ENCODE measurements at regions not wholly inside any gene's neighbourhood (a gene's known extent, or its start where the extent isn't known, plus 50 kb on each side); places are given as distances from the start of the nearest gene placed in this dataset.

- Histone ChIP-seq H3K27me3 (ENCODE audit: control insufficient read depth in 3 of 3, insufficient read depth in 3 of 3, low read depth in 1 of 3, low read length in 3 of 3) (peaks cover 0 to 3% (median 0%) of the 10 kb centered on the region in 3 experiments), H2BK12ac (ENCODE audit: low read length) (no peak overlapping the region), H3K4ac (ENCODE audit: low read length) (no peak overlapping the region), H2BK15ac (ENCODE audit: low read length) (no peak overlapping the region), H3K18ac (ENCODE audit: low read length) (no peak overlapping the region), H3K23ac (ENCODE audit: low read depth, low read length, poor library complexity) (no peak overlapping the region), H3K9ac (ENCODE audit: low read depth, low read length, poor library complexity) (no peak overlapping the region), H3K79me1 (ENCODE audit: low read depth, low read length) (no peaks in the 10 kb centered on the region), H2AK5ac (ENCODE audit: low read depth, low read length) (no peak overlapping the region), H3K36me3 (replicated peaks in 1 of 2; ENCODE audit: control insufficient read depth in 2 of 2, insufficient read depth in 2 of 2, low read length in 2 of 2) (no peaks in the 10 kb centered on the region), H3K14ac (ENCODE audit: low read length) (no peak overlapping the region), H3K4me1 (ENCODE audit: control insufficient read depth in 2 of 2, insufficient read depth in 1 of 2, low read depth in 1 of 2, low read length in 2 of 2) (no peaks in the 10 kb centered on the region), H3K9me3 (replicated peaks in 1 of 2; ENCODE audit: control insufficient read depth in 2 of 2, insufficient read depth in 1 of 2, low read depth in 1 of 2, low read length in 2 of 2) (no peaks in the 10 kb centered on the region), H2BK120ac (ENCODE audit: low read depth, low read length) (no peak overlapping the region), H4K91ac (ENCODE audit: low read depth, low read length, poor library complexity) (no peak overlapping the region), H2BK5ac (ENCODE audit: low read length) (no peak overlapping the region), H3K27ac (replicated peaks; ENCODE audit: low read length) (no peak overlapping the region), H4K8ac (ENCODE audit: low read depth, low read length) (no peak overlapping the region), H2AFZ (ENCODE audit: low read length) (no peak overlapping the region), H3K4me2 (ENCODE audit: insufficient read depth, low read length, poor library complexity, severe bottlenecking) (no peak overlapping the region), H3K4me3 (ENCODE audit: low read length in 2 of 2) (no peak overlapping the region)
- no peak for DNase-seq (ENCODE audit: low spot score)
- no CpG with 5 or more reads among the region's 1 CpG for WGBS, 2 donors (ENCODE audit: extremely low coverage in 2 of 2, insufficient read length in 2 of 2, insufficient replicate concordance in 1 of 2)
Observed at GRCh38 chrX:114152130-114152529, 431.8 kb upstream of the HTR2C start.

GRCh38 chrX:114134465-114134864 lies 449.4 kb upstream of the HTR2C start:
- Histone ChIP-seq H3K9me3 (replicated peaks in 1 of 2; ENCODE audit: control insufficient read depth in 2 of 2, insufficient read depth in 1 of 2, low read depth in 1 of 2, low read length in 2 of 2) (no peaks in the 10 kb centered on the region), H4K91ac (ENCODE audit: low read depth, low read length, poor library complexity) (no peak overlapping the region), H3K4me3 (ENCODE audit: low read length in 2 of 2) (no peak overlapping the region), H2BK12ac (ENCODE audit: low read length) (no peak overlapping the region), H3K18ac (ENCODE audit: low read length) (no peak overlapping the region), H3K23ac (ENCODE audit: low read depth, low read length, poor library complexity) (no peak overlapping the region), H3K27ac (replicated peaks; ENCODE audit: low read length) (no peak overlapping the region), H3K36me3 (replicated peaks in 1 of 2; ENCODE audit: control insufficient read depth in 2 of 2, insufficient read depth in 2 of 2, low read length in 2 of 2) (no peaks in the 10 kb centered on the region), H2BK15ac (ENCODE audit: low read length) (no peak overlapping the region), H3K9ac (ENCODE audit: low read depth, low read length, poor library complexity) (no peak overlapping the region), H3K27me3 (ENCODE audit: control insufficient read depth in 3 of 3, insufficient read depth in 3 of 3, low read depth in 1 of 3, low read length in 3 of 3) (peaks cover 0 to 2% (median 0%) of the 10 kb centered on the region in 3 experiments), H2BK120ac (ENCODE audit: low read depth, low read length) (no peak overlapping the region), H3K4me1 (ENCODE audit: control insufficient read depth in 2 of 2, insufficient read depth in 1 of 2, low read depth in 1 of 2, low read length in 2 of 2) (no peaks in the 10 kb centered on the region), H3K4me2 (ENCODE audit: insufficient read depth, low read length, poor library complexity, severe bottlenecking) (no peak overlapping the region), H3K4ac (ENCODE audit: low read length) (no peak overlapping the region), H2AFZ (ENCODE audit: low read length) (no peak overlapping the region), H3K79me1 (ENCODE audit: low read depth, low read length) (no peaks in the 10 kb centered on the region), H3K14ac (ENCODE audit: low read length) (no peak overlapping the region), H2AK5ac (ENCODE audit: low read depth, low read length) (no peak overlapping the region), H4K8ac (ENCODE audit: low read depth, low read length) (no peak overlapping the region), H2BK5ac (ENCODE audit: low read length) (no peak overlapping the region)
- DNase-seq (ENCODE audit: low spot score): no peak
- no CpG with 5 or more reads among the region's 1 CpG for WGBS, 2 donors (ENCODE audit: extremely low coverage in 2 of 2, insufficient read length in 2 of 2, insufficient replicate concordance in 1 of 2)

- Histone ChIP-seq H2AK5ac (ENCODE audit: low read depth, low read length) (no peak overlapping the region), H3K14ac (ENCODE audit: low read length) (no peak overlapping the region), H3K4ac (ENCODE audit: low read length) (no peak overlapping the region), H3K23ac (ENCODE audit: low read depth, low read length, poor library complexity) (no peak overlapping the region), H3K27ac (replicated peaks; ENCODE audit: low read length) (no peak overlapping the region), H3K18ac (ENCODE audit: low read length) (no peak overlapping the region), H2AFZ (ENCODE audit: low read length) (no peak overlapping the region), H4K91ac (ENCODE audit: low read depth, low read length, poor library complexity) (no peak overlapping the region), H3K79me1 (ENCODE audit: low read depth, low read length) (no peaks in the 10 kb centered on the region), H3K27me3 (ENCODE audit: control insufficient read depth in 3 of 3, insufficient read depth in 3 of 3, low read depth in 1 of 3, low read length in 3 of 3) (peaks cover 0 to 3% (median 0%) of the 10 kb centered on the region in 3 experiments), H3K36me3 (replicated peaks in 1 of 2; ENCODE audit: control insufficient read depth in 2 of 2, insufficient read depth in 2 of 2, low read length in 2 of 2) (no peaks in the 10 kb centered on the region), H2BK15ac (ENCODE audit: low read length) (no peak overlapping the region), H3K9ac (ENCODE audit: low read depth, low read length, poor library complexity) (no peak overlapping the region), H3K4me1 (ENCODE audit: control insufficient read depth in 2 of 2, insufficient read depth in 1 of 2, low read depth in 1 of 2, low read length in 2 of 2) (no peaks in the 10 kb centered on the region), H4K8ac (ENCODE audit: low read depth, low read length) (no peak overlapping the region), H3K4me3 (ENCODE audit: low read length in 2 of 2) (no peak overlapping the region), H2BK120ac (ENCODE audit: low read depth, low read length) (no peak overlapping the region), H2BK12ac (ENCODE audit: low read length) (no peak overlapping the region), H3K4me2 (ENCODE audit: insufficient read depth, low read length, poor library complexity, severe bottlenecking) (no peak overlapping the region), H2BK5ac (ENCODE audit: low read length) (no peak overlapping the region), H3K9me3 (replicated peaks in 1 of 2; ENCODE audit: control insufficient read depth in 2 of 2, insufficient read depth in 1 of 2, low read depth in 1 of 2, low read length in 2 of 2) (no peaks in the 10 kb centered on the region)
- no peak for DNase-seq (ENCODE audit: low spot score)
- no CpG with 5 or more reads among the region's 13 CpGs for WGBS, 2 donors (ENCODE audit: extremely low coverage in 2 of 2, insufficient read length in 2 of 2, insufficient replicate concordance in 1 of 2)
Observed at GRCh38 chrX:114127411-114128025, 456.4 kb upstream of the HTR2C start.

GRCh38 chrX:114127005-114127404 lies 456.9 kb upstream of the HTR2C start:
- Histone ChIP-seq H3K4me2 (ENCODE audit: insufficient read depth, low read length, poor library complexity, severe bottlenecking) (no peak overlapping the region), H4K8ac (ENCODE audit: low read depth, low read length) (no peak overlapping the region), H2BK15ac (ENCODE audit: low read length) (no peak overlapping the region), H2AFZ (ENCODE audit: low read length) (no peak overlapping the region), H3K14ac (ENCODE audit: low read length) (no peak overlapping the region), H3K79me1 (ENCODE audit: low read depth, low read length) (no peaks in the 10 kb centered on the region), H3K4me3 (ENCODE audit: low read length in 2 of 2) (no peak overlapping the region), H3K9me3 (replicated peaks in 1 of 2; ENCODE audit: control insufficient read depth in 2 of 2, insufficient read depth in 1 of 2, low read depth in 1 of 2, low read length in 2 of 2) (no peaks in the 10 kb centered on the region), H3K27me3 (ENCODE audit: control insufficient read depth in 3 of 3, insufficient read depth in 3 of 3, low read depth in 1 of 3, low read length in 3 of 3) (peaks cover 0 to 3% (median 0%) of the 10 kb centered on the region in 3 experiments), H3K27ac (replicated peaks; ENCODE audit: low read length) (no peak overlapping the region), H2AK5ac (ENCODE audit: low read depth, low read length) (no peak overlapping the region), H3K23ac (ENCODE audit: low read depth, low read length, poor library complexity) (no peak overlapping the region), H4K91ac (ENCODE audit: low read depth, low read length, poor library complexity) (no peak overlapping the region), H3K18ac (ENCODE audit: low read length) (no peak overlapping the region), H3K4ac (ENCODE audit: low read length) (no peak overlapping the region), H3K36me3 (replicated peaks in 1 of 2; ENCODE audit: control insufficient read depth in 2 of 2, insufficient read depth in 2 of 2, low read length in 2 of 2) (no peaks in the 10 kb centered on the region), H2BK5ac (ENCODE audit: low read length) (no peak overlapping the region), H3K9ac (ENCODE audit: low read depth, low read length, poor library complexity) (no peak overlapping the region), H2BK120ac (ENCODE audit: low read depth, low read length) (no peak overlapping the region), H3K4me1 (ENCODE audit: control insufficient read depth in 2 of 2, insufficient read depth in 1 of 2, low read depth in 1 of 2, low read length in 2 of 2) (no peaks in the 10 kb centered on the region), H2BK12ac (ENCODE audit: low read length) (no peak overlapping the region)
- WGBS, 2 donors (ENCODE audit: extremely low coverage in 2 of 2, insufficient read length in 2 of 2, insufficient replicate concordance in 1 of 2): no CpG with 5 or more reads among the region's 5 CpGs
- no peak for DNase-seq (ENCODE audit: low spot score)

All from neuronal stem cell (in vitro differentiated cells).